PC-3 (cell line): ENCODE measurements at regions not wholly inside any gene's neighbourhood (a gene's known extent, or its start where the extent isn't known, plus 50 kb on each side); places are given as distances from the start of the nearest gene placed in this dataset.

ENCODE experiments used
- EZH2 ChIP-seq: fragments of 300-600 bp; sonication (generic); IDR thresholded peaks from one replicate; pipeline ENCODE4 v1.6.1; 2017; ENCODE audit warnings: antibody characterized with exemption, mild to moderate bottlenecking, low read length; ENCODE audit not compliant: unreplicated experiment
- TF ChIP-seq, protein P1 (sequence below): fragments of 300-600 bp; sonication (generic); conservative IDR thresholded peaks from 2 replicates; pipeline ENCODE4 v1.5.1; 2017; ENCODE audit warnings: antibody characterized with exemption, low read depth, mild to moderate bottlenecking, low read length

DNA sequence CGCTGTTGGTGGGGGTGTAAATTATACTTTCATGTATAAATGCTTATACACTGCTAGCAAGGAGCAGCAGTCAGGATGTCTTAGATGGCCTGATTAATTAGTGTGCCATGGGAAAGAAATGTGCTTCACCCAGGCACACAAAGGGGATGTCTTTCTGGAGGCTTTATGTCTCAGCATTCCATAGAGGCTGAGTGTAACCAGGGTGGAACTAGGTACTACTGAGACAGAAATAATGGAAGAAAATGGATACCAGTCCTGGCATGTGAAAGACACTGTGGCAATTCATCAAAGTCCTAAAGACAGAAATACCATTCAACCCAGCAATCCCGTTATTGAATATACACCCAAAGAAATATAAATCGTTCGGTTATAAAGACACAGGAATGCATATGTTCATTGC lies 52.5 kb downstream of the PF4 start:
- TF ChIP-seq, protein P1, sequence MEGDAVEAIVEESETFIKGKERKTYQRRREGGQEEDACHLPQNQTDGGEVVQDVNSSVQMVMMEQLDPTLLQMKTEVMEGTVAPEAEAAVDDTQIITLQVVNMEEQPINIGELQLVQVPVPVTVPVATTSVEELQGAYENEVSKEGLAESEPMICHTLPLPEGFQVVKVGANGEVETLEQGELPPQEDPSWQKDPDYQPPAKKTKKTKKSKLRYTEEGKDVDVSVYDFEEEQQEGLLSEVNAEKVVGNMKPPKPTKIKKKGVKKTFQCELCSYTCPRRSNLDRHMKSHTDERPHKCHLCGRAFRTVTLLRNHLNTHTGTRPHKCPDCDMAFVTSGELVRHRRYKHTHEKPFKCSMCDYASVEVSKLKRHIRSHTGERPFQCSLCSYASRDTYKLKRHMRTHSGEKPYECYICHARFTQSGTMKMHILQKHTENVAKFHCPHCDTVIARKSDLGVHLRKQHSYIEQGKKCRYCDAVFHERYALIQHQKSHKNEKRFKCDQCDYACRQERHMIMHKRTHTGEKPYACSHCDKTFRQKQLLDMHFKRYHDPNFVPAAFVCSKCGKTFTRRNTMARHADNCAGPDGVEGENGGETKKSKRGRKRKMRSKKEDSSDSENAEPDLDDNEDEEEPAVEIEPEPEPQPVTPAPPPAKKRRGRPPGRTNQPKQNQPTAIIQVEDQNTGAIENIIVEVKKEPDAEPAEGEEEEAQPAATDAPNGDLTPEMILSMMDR: no peak
- TF ChIP-seq EZH2: no peak
